Astrocyte (in vitro differentiated cells and primary cell): ENCODE measurements at regions not wholly inside any gene's neighbourhood (a gene's known extent, or its start where the extent isn't known, plus 50 kb on each side); places are given as distances from the start of the nearest gene placed in this dataset.
A peak's percentile ranks its signal among the peaks of the same experiment; 100 is the strongest.

ENCODE experiments used
- DNase-seq: peaks from one replicate; pipeline ENCODE4 v3.0.0-alpha.2; 2010; ENCODE audit warnings: low read depth
- FAIRE-seq: peaks from 2 replicates; lab custom pipeline; 2011; peaks lifted over from hg19 to GRCh38; lab: Jason Lieb, UNC
- H2AFZ ChIP-seq: 2 replicates; pipeline ENCODE4 v1.6.0; 2012; ENCODE audit warnings: low read depth, low read length, inconsistent platforms
- H3K27ac ChIP-seq: 2 replicates; pipeline ENCODE4 v1.5.1; 2011; ENCODE audit warnings: low read depth, low read length, inconsistent platforms
- H3K27me3 ChIP-seq: 2 replicates; pipeline ENCODE4 v1.6.0; 2011; ENCODE audit warnings: low read length, inconsistent platforms; ENCODE audit not compliant: insufficient read depth
- H3K36me3 ChIP-seq: 2 replicates; pipeline ENCODE4 v1.5.1; 2011; ENCODE audit warnings: low read length, inconsistent platforms; ENCODE audit not compliant: insufficient read depth
- H3K4me1 ChIP-seq: 2 replicates; pipeline ENCODE4 v1.5.1; 2011; ENCODE audit warnings: low read length, inconsistent platforms; ENCODE audit not compliant: insufficient read depth
- H3K4me2 ChIP-seq: 2 replicates; pipeline ENCODE4 v1.6.0; 2012; ENCODE audit warnings: low read length, inconsistent platforms
- H3K4me3 ChIP-seq: 2 replicates; pipeline ENCODE4 v1.5.1; 2011; ENCODE audit warnings: low read depth, mild to moderate bottlenecking, low read length, inconsistent platforms; ENCODE audit not compliant: insufficient read depth
- H3K79me2 ChIP-seq: 2 replicates; pipeline ENCODE4 v1.6.0; 2012; ENCODE audit warnings: mild to moderate bottlenecking, low read length, inconsistent platforms; ENCODE audit not compliant: insufficient read depth
- H3K9ac ChIP-seq: 2 replicates; pipeline ENCODE4 v1.6.0; 2012; ENCODE audit warnings: mild to moderate bottlenecking, low read length, inconsistent platforms
- H3K9me3 ChIP-seq: 2 replicates; pipeline ENCODE4 v1.5.1; 2012; ENCODE audit warnings: low read depth, mild to moderate bottlenecking, low read length, inconsistent platforms; ENCODE audit not compliant: insufficient read depth
- H4K20me1 ChIP-seq: 2 replicates; pipeline ENCODE4 v1.6.0; 2012; ENCODE audit warnings: low read length, inconsistent platforms; ENCODE audit not compliant: insufficient read depth
- H3K27ac Mint-ChIP-seq: one replicate; pipeline ENCODE4 v1.8.0; 2021; ENCODE audit warnings: mild to moderate bottlenecking, mixed read lengths; ENCODE audit not compliant: unreplicated experiment
- H3K27me3 Mint-ChIP-seq: one replicate; pipeline ENCODE4 v1.8.0; 2021; ENCODE audit warnings: low read depth, mixed read lengths; ENCODE audit not compliant: unreplicated experiment
- H3K36me3 Mint-ChIP-seq: one replicate; pipeline ENCODE4 v1.8.0; 2021; ENCODE audit warnings: low read depth, mixed read lengths; ENCODE audit not compliant: unreplicated experiment
- H3K4me1 Mint-ChIP-seq: one replicate; pipeline ENCODE4 v1.8.0; 2021; ENCODE audit warnings: low read depth, mixed read lengths; ENCODE audit not compliant: unreplicated experiment
- H3K4me3 Mint-ChIP-seq: one replicate; pipeline ENCODE4 v1.8.0; 2021; ENCODE audit warnings: mild to moderate bottlenecking, moderate library complexity, mixed read lengths; ENCODE audit not compliant: unreplicated experiment
- H3K9me3 Mint-ChIP-seq: one replicate; pipeline ENCODE4 v1.8.0; 2021; ENCODE audit warnings: mild to moderate bottlenecking, mixed read lengths; ENCODE audit not compliant: unreplicated experiment
- EZH2 ChIP-seq: IDR thresholded peaks from 2 replicates; pipeline ENCODE4 v1.6.1; 2012; ENCODE audit warnings: mild to moderate bottlenecking, low read length, inconsistent platforms; ENCODE audit not compliant: insufficient read depth
- TF ChIP-seq, protein P1 (sequence below): IDR thresholded peaks from 2 replicates; pipeline ENCODE4 v1.5.1; 2011; ENCODE audit warnings: low read depth, mild to moderate bottlenecking, inconsistent platforms, low read length, moderate library complexity; ENCODE audit not compliant: insufficient read depth

GRCh38 chr3:164040991-164041390 lies 1037.3 kb downstream of the SI start:
- Histone ChIP-seq H3K79me2 (no peaks in the 10 kb centered on the region), H3K27ac (no peak overlapping the region), H2AFZ (no peak overlapping the region), H4K20me1 (no peaks in the 10 kb centered on the region), H3K9ac (no peak overlapping the region), H3K4me3 (no peak overlapping the region), H3K4me1 (no peaks in the 10 kb centered on the region), H3K4me2 (no peak overlapping the region), H3K9me3 (no peaks in the 10 kb centered on the region), H3K36me3 (no peaks in the 10 kb centered on the region), H3K27me3 (no peaks in the 10 kb centered on the region)
- Mint-ChIP-seq H3K4me1 (peaks cover 20% of the 10 kb centered on the region), H3K4me3 (no peak overlapping the region), H3K27ac (peak overlapping the region; percentile 85), H3K9me3 (no peaks in the 10 kb centered on the region), H3K27me3 (no peaks in the 10 kb centered on the region), H3K36me3 (no peaks in the 10 kb centered on the region)
- FAIRE-seq (no peak), DNase-seq (no peak)
- no peak for TF ChIP-seq EZH2
- TF ChIP-seq, protein P1, sequence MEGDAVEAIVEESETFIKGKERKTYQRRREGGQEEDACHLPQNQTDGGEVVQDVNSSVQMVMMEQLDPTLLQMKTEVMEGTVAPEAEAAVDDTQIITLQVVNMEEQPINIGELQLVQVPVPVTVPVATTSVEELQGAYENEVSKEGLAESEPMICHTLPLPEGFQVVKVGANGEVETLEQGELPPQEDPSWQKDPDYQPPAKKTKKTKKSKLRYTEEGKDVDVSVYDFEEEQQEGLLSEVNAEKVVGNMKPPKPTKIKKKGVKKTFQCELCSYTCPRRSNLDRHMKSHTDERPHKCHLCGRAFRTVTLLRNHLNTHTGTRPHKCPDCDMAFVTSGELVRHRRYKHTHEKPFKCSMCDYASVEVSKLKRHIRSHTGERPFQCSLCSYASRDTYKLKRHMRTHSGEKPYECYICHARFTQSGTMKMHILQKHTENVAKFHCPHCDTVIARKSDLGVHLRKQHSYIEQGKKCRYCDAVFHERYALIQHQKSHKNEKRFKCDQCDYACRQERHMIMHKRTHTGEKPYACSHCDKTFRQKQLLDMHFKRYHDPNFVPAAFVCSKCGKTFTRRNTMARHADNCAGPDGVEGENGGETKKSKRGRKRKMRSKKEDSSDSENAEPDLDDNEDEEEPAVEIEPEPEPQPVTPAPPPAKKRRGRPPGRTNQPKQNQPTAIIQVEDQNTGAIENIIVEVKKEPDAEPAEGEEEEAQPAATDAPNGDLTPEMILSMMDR: no peak

DNA sequence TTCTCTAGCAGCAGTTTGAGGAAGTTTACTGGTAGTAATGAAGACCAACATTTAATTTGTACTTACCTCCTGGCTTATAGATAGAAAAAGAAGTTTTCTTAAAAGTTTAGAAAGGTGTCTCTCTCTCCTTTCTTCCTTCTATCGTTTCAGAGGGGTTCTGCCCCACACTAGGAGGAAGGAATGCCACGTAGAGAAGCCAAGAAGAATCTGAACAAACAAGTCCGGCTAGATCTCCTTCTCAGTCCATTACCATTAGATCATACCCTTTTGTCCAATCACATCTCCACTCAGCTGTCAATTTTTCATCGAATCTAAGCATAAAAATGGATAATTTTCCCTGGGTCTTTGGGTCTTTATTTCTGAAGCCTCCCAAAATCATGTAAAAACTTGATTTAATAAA lies 1048.1 kb downstream of the SI start:
- no peak overlapping the region for H3K27ac ChIP-seq
- no peak for TF ChIP-seq EZH2
- TF ChIP-seq, protein P1: no peak
- H3K4me2 ChIP-seq: no peak overlapping the region
- H3K9me3 Mint-ChIP-seq: no peaks in the 10 kb centered on the region
- H3K79me2 ChIP-seq: no peaks in the 10 kb centered on the region
- H3K36me3 ChIP-seq: no peaks in the 10 kb centered on the region
- H3K4me3 Mint-ChIP-seq: no peak overlapping the region
- no peaks in the 10 kb centered on the region for H3K27me3 ChIP-seq
- H3K4me1 ChIP-seq: no peaks in the 10 kb centered on the region
- H3K4me1 Mint-ChIP-seq: no peaks in the 10 kb centered on the region
- no peaks in the 10 kb centered on the region for H4K20me1 ChIP-seq
- DNase-seq (no peak), FAIRE-seq (no peak)
- no peaks in the 10 kb centered on the region for H3K27me3 Mint-ChIP-seq
- no peaks in the 10 kb centered on the region for H3K36me3 Mint-ChIP-seq
- H3K27ac Mint-ChIP-seq: no peak overlapping the region
- no peak overlapping the region for H3K9ac ChIP-seq
- H2AFZ ChIP-seq: no peak overlapping the region
- H3K9me3 ChIP-seq: no peaks in the 10 kb centered on the region
- no peak overlapping the region for H3K4me3 ChIP-seq

GRCh38 chr3:164024786-164025185 lies 1053.5 kb downstream of the SI start:
- H3K27ac ChIP-seq: no peak overlapping the region
- H3K4me3 ChIP-seq: no peak overlapping the region
- TF ChIP-seq EZH2: no peak
- TF ChIP-seq, protein P1: no peak
- H3K27me3 ChIP-seq: no peaks in the 10 kb centered on the region
- H3K79me2 ChIP-seq: no peaks in the 10 kb centered on the region
- no peak overlapping the region for H3K9ac ChIP-seq
- peaks cover 3% of the 10 kb centered on the region for H3K9me3 ChIP-seq
- Mint-ChIP-seq H3K36me3 (peaks cover 2% of the 10 kb centered on the region), H3K4me3 (no peak overlapping the region), H3K27ac (no peak overlapping the region), H3K4me1 (no peaks in the 10 kb centered on the region), H3K27me3 (no peaks in the 10 kb centered on the region), H3K9me3 (peaks cover 2% of the 10 kb centered on the region)
- H3K4me1 ChIP-seq: no peaks in the 10 kb centered on the region
- no peak overlapping the region for H3K4me2 ChIP-seq
- DNase-seq (no peak), FAIRE-seq (no peak)
- H4K20me1 ChIP-seq: no peaks in the 10 kb centered on the region
- H2AFZ ChIP-seq: no peak overlapping the region
- H3K36me3 ChIP-seq: no peaks in the 10 kb centered on the region
